ENCODE measurements at regions not wholly inside any gene's neighbourhood (a gene's known extent, or its start where the extent isn't known, plus 50 kb on each side); places are given as distances from the start of the nearest gene placed in this dataset.
"Not testable (repeated sequence)": the region's sequence is repeated elsewhere in the genome, so short reads cannot be mapped to it uniquely, and the experiment has no call there.

DNA sequence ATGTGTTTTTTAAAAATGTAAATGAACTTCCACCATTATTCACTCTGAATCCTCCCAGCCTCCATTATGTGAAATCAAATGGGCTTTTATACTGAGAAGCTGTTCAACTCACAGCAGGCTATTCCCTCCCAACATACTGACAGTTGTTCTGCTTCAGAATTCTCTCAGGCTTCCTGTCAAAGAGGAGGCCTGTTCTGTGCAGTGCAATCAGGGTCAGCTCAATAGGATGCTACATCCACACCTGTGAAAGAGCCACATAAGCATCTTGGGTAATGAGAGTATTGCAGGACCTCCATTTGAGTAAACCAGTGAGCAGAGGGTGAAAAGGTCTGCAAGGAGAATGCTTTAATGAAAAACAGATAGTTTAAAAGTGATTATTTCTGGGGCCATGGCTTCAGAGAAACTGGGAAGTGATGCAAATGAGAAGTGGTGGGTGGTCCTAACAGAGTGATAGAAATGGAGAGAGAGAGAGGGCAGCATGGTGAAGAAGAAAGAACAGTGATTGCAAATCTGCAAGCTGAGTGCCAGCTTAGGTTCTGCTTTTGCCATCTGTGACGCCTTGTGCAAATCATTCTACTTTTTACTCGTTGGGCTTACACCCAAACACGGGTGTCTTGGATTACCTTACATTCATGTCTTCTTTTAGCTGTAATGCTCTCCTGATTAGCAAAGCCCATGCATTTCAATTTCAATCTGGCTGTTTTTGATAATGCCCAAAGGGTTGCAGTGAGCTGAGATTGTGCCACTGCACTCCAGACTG is 202.5 kb upstream of the NMUR2 start:
- no peak for DNase-seq (ENCODE audit: low read depth)

DNA sequence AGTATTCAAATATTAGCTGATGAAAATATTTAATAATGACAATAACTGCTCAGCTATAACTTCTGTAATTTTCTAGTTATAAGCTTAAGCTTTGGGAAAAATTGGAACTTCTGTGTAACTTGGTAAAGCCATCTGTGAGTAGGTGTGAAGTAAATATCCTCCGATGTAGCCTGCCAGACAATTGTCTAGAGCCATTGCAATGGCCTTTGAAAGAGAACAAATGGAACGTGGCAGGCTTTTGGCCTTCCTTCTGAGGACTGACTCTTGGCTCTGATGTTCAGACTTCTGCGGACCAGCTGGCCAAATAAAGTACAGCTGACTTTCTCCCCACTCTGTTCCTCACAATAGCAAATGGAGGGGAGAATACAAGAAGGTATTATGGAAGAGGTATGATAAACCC is 203.4 kb upstream of the NMUR2 start:
- no peak for DNase-seq (ENCODE audit: low read depth)

DNA sequence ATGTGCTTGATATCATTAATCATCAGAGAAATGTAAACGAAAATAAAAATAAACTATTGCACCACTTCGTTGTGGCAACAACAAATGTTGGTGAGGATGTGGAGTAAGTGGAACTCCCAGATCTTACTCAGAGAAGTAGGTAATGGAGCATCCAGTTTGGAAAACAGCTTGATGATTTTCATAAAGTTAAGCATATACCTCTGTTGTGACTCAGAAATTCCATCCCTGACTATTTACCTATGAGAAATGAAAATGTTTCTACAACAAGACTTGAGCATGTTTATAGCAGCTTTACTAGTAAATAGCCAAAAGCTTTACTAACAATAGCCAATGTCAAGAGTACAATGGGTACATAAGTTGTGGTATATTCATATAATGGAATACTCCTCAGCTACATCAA is 214.7 kb upstream of the NMUR2 start:
- no peak for DNase-seq (ENCODE audit: low read depth)

- no peak for DNase-seq (ENCODE audit: low read depth)
Observed at GRCh38 chr5:152622628-152623027, 217.5 kb upstream of the NMUR2 start.

- no peak for DNase-seq (ENCODE audit: low read depth)
Observed at GRCh38 chr5:152623951-152624350, 218.9 kb upstream of the NMUR2 start.

- DNase-seq (ENCODE audit: low read depth), result no peak
Observed at GRCh38 chr5:152625696-152626095, 220.6 kb upstream of the NMUR2 start.

GRCh38 chr5:152631221-152631620 is 226.1 kb upstream of the NMUR2 start:
- no peak for DNase-seq (ENCODE audit: low read depth)

- DNase-seq (ENCODE audit: low read depth), result no peak
Observed at GRCh38 chr5:152632360-152632759, 227.3 kb upstream of the NMUR2 start.

GRCh38 chr5:152634586-152634985 is 229.5 kb upstream of the NMUR2 start:
- no peak for DNase-seq (ENCODE audit: low read depth)

GRCh38 chr5:152638996-152639552 is 234.0 kb upstream of the NMUR2 start:
- no peak for DNase-seq (ENCODE audit: low read depth)

- no peak for DNase-seq (ENCODE audit: low read depth)
Observed at GRCh38 chr5:152641970-152642805, 237.1 kb upstream of the NMUR2 start.

DNA sequence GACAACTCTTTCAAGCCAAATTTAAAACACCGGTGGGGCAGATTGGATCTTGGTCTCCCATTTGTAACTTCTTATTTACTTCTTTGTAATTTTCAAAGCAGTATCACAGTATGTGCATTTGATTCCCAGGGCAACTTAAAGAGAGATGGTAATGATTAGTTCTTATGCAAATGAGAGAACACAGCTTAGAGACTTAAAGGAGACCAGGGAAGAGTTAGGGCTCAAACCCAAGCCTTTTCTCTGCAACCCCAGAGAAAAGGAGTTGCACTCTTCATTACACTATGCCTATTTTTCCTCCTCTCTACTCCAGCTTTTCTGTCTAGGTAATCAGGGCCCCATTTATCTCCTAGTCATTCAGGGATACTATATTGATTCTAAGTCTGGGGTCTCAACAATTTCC is 237.8 kb upstream of the NMUR2 start:
- no peak for DNase-seq (ENCODE audit: low read depth)

DNA sequence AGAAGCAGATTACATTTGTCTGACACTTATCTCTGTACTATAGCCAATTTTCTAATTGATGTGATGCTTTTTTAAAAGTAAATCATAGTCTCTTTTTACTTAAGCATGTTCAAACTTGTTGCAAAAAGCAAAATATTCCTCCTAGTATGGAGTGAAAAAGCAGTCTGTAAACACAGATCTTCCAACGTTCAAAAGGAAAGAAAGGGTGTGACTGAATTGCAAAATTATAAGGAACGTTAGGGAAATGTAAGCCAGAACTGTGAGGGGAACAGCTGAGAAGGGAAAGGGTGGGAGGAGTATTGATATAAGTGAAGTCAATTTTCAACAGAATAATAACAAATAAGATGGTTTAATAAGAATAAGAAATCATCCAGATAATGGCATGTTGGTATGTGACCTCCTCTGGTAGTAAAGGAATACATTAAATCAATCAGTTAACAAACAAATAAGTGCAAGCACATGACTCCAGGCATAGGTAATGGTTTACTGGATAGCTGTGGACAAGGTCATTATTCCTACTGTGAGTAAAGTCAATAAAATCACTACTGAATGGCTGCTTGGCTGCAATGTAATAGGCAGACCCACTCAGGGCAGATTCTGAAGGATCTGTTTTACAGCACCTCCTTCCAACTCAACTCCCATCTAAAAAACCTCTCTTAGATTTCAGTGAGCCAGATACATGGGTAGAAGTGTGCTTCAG is 239.1 kb upstream of the NMUR2 start:
- DNase-seq (ENCODE audit: low read depth), result no peak

- DNase-seq (ENCODE audit: low read depth), result no peak
Observed at GRCh38 chr5:152649609-152650008, 244.5 kb upstream of the NMUR2 start.

GRCh38 chr5:152650413-152650812 is 245.3 kb upstream of the NMUR2 start:
- no peak for DNase-seq (ENCODE audit: low read depth)

DNA sequence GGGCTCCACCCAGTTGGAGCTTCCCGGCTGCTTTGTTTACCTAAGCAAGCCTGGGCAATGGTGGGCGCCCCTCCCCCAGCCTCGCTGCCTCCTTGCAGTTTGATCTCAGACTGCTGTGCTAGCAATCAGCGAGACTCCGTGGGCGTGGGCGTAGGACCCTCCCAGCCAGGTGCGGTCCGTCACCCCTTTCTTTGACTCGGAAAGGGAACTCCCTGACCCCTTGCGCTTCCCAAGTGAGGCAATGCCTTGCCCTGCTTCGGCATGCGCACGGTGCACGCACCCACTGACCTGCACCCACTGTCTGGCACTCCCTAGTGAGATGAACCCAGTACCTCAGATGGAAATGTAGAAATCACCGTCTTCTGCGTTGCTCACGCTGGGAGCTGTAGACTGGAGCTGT is 254.4 kb upstream of the NMUR2 start:
- DNase-seq (ENCODE audit: low read depth), result not testable (repeated sequence)

DNA sequence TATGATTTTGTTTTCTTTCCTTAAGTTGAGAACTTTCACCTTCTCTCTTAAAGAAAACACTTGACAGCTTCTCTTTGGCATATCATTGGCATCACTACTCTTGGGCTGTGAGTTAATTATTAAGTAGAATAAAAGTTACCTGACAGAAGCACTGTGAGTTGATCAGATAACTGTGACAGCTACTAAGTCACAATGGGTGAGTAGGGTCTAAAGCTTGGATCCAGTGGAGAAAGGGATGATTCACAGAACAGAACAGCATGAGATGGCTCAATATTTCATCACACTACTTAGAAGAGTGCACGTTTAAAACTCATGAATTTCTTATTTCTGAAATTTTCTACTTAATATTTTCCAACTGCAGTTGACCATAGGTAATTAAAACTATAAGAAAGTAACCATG is 268.5 kb upstream of the NMUR2 start:
- no peak for DNase-seq (ENCODE audit: low read depth)

GRCh38 chr5:152674403-152674802 is 269.3 kb upstream of the NMUR2 start:
- DNase-seq (ENCODE audit: low read depth), result no peak

DNA sequence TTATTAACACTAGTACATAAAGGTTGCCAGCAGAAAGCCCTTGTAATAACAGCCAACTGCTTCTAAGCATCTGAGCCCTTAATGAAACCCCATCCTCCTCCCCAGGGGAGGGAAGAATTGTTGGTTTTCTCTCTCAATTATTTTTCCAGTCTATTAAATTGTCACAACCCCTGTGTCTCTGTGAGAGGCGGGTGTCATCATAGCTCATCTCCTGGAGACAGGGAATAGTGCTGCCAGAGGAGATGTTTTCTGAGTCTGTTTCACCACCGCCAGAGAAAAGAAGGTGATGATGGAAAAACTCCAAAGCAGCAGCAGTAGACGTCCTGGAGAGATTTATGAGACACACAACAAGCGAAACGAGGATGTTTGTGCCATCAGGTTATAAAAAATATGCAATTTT is 271.1 kb upstream of the NMUR2 start:
- DNase-seq (ENCODE audit: low read depth), result no peak

DNA sequence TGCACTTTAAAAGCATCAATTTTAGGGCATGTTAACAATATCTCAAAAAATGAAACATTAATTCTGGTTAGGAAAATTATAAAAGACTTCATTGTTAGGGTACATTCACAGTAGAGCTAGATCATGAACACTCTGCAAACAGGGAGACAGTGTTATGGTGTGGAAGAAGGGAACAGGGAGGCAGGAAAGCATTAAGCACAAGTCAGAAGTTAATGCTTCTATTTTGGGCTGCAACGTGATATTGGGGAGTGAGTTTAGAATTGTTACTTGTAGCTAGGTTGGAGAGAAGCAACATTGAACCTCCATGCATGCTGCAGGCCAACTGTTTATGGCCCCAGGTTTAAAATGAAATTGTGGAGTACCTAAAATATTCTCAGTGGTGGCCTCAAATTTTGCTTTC is 278.1 kb upstream of the NMUR2 start:
- DNase-seq (ENCODE audit: low read depth), result no peak

GRCh38 chr5:152686931-152687330 is 281.9 kb upstream of the NMUR2 start:
- DNase-seq (ENCODE audit: low read depth), result no peak
